Memory B cell (primary cell): ENCODE measurements at regions not wholly inside any gene's neighbourhood (a gene's known extent, or its start where the extent isn't known, plus 50 kb on each side); places are given as distances from the start of the nearest gene placed in this dataset.

Source experiments
- ATAC-seq: fragments of 150-1000 bp; cut with Tn5 transposase; 2 replicates; pipeline ENCODE4 v1.10.0; 2021; ENCODE audit warnings: low read depth, mild to moderate bottlenecking, moderate library complexity
- DNase-seq, 2 donors: peaks; one replicate each; pipeline ENCODE4 v3.0.0; 2022; ENCODE audit warnings: low spot score in 2 of 2
- H3K27ac Mint-ChIP-seq: one replicate; pipeline ENCODE4 v1.8.0; 2022; ENCODE audit warnings: mild to moderate bottlenecking, moderate library complexity, mixed read lengths
- H3K27me3 Mint-ChIP-seq: one replicate; pipeline ENCODE4 v1.8.0; 2022; ENCODE audit warnings: mixed read lengths
- H3K36me3 Mint-ChIP-seq: one replicate; pipeline ENCODE4 v1.8.0; 2022; ENCODE audit warnings: mild to moderate bottlenecking, mixed read lengths
- H3K4me1 Mint-ChIP-seq: one replicate; pipeline ENCODE4 v1.8.0; 2022; ENCODE audit warnings: mixed read lengths
- H3K4me3 Mint-ChIP-seq: one replicate; pipeline ENCODE4 v1.8.0; 2022; ENCODE audit warnings: mild to moderate bottlenecking, moderate library complexity, mixed read lengths
- H3K9me3 Mint-ChIP-seq: one replicate; pipeline ENCODE4 v1.8.0; 2022; ENCODE audit warnings: mixed read lengths

DNA sequence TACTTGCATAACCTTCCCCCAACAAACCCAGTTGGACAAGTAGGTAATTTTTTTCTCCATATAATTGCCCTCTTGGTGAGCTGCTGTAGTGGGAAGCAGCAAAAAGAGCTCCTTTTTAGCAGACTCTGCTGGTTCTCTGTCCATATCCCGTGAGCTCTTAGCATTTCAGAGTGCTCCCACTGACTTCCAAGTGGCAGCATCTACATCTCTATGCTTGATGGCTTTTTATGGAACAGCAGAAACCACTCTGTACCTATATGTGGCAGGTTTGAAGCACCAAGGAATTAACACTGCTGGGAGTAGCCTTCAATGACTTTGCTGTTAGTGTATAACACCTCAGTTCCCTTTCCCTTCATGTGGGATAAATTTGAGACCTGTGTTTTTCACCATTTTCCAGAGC, 168.4 kb upstream of the NHS start:
- no peaks in the 10 kb centered on the region for H3K9me3 Mint-ChIP-seq
- H3K36me3 Mint-ChIP-seq: no peaks in the 10 kb centered on the region
- DNase-seq: no peak
- peaks cover 1% of the 10 kb centered on the region for H3K4me1 Mint-ChIP-seq
- no peak for ATAC-seq
- H3K27me3 Mint-ChIP-seq: no peaks in the 10 kb centered on the region
- no peak overlapping the region for H3K27ac Mint-ChIP-seq
- H3K4me3 Mint-ChIP-seq: no peak overlapping the region

DNA sequence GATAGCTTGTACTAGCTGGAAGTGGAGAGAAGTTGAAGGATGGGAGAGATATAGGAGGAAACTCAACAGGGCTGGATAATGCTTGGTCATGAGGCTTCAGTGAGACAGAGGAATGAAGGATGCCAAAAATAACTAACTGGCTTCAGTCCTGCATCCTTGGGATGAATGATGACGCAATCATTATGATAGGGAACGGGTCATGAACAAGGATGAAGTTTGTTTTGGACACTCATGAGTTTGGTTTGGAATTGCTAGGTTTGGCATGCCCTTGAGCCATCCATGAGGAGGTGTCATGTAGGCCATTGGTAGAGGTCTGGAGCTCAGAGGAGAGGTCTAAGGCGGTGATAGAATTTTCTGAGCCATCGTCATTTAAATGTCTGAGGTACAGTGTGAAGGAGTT, 160.0 kb upstream of the NHS start:
- Mint-ChIP-seq H3K27me3 (peaks cover 8% of the 10 kb centered on the region), H3K4me3 (no peak overlapping the region), H3K36me3 (peaks cover 2% of the 10 kb centered on the region), H3K4me1 (peaks cover 2% of the 10 kb centered on the region), H3K9me3 (peaks cover 5% of the 10 kb centered on the region), H3K27ac (no peak overlapping the region)
- DNase-seq: no peak
- no peak for ATAC-seq

GRCh38 chrX:17226736-17227135, 148.3 kb upstream of the NHS start:
- no peaks in the 10 kb centered on the region for H3K36me3 Mint-ChIP-seq
- H3K4me1 Mint-ChIP-seq: no peaks in the 10 kb centered on the region
- H3K9me3 Mint-ChIP-seq: no peaks in the 10 kb centered on the region
- ATAC-seq (no peak), DNase-seq (no peak)
- no peak overlapping the region for H3K27ac Mint-ChIP-seq
- H3K27me3 Mint-ChIP-seq: no peaks in the 10 kb centered on the region
- no peak overlapping the region for H3K4me3 Mint-ChIP-seq

DNA sequence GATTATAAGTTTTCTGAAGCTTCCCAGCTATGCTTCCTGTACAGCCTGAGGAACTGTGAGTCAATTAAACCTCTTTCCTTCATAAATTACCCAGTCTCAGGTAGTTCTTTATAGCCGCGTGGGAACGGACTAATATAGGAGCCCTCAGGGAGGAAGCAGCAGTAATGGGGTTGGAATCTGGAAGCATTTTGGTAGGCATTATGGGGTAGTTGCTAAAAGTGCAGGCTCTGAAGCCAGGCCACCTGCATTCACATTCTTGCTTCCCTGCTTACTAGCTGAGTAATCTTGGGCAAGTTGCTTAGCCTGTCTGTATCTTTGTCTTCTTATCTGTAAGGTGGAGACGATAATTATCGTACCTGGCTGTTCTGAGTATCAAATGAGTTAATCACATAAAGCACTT, 137.9 kb upstream of the NHS start:
- ATAC-seq (no peak), DNase-seq (no peak)
- H3K4me1 Mint-ChIP-seq: no peaks in the 10 kb centered on the region
- H3K27me3 Mint-ChIP-seq: peaks cover 2% of the 10 kb centered on the region
- no peak overlapping the region for H3K4me3 Mint-ChIP-seq
- no peaks in the 10 kb centered on the region for H3K9me3 Mint-ChIP-seq
- H3K27ac Mint-ChIP-seq: no peak overlapping the region
- H3K36me3 Mint-ChIP-seq: no peaks in the 10 kb centered on the region

GRCh38 chrX:17242470-17242869, 132.5 kb upstream of the NHS start:
- Mint-ChIP-seq H3K27ac (no peak overlapping the region), H3K9me3 (no peaks in the 10 kb centered on the region), H3K36me3 (no peaks in the 10 kb centered on the region), H3K27me3 (peaks cover 2% of the 10 kb centered on the region), H3K4me3 (no peak overlapping the region), H3K4me1 (no peaks in the 10 kb centered on the region)
- DNase-seq (peak; percentile 3 to 23), ATAC-seq (no peak)

DNA sequence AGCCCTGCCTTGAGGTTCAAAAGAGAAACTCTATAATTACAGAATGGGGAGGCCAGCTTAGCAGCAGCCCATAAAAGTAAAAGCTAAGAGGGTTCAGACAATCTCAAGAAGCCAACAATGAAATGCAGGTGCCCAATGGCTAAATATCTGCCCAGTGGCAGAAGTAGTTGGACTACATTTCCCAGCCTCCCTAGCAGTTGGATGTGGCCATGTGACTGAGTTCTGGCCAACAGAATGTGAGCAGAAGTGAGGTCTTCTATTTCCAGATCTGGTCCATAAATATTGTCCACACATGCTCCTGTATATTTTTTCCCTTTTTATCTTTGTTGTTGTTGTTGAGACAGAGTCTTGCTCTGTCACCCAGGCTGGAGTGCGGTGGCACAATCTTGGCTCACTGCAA, 127.9 kb upstream of the NHS start:
- Mint-ChIP-seq H3K4me3 (no peak overlapping the region), H3K9me3 (no peaks in the 10 kb centered on the region), H3K27ac (no peak overlapping the region), H3K36me3 (no peaks in the 10 kb centered on the region), H3K4me1 (no peaks in the 10 kb centered on the region), H3K27me3 (peaks cover 2% of the 10 kb centered on the region)
- ATAC-seq (no peak), DNase-seq (no peak)

- H3K4me1 Mint-ChIP-seq: no peaks in the 10 kb centered on the region
- peaks cover 8% of the 10 kb centered on the region for H3K9me3 Mint-ChIP-seq
- no peak overlapping the region for H3K27ac Mint-ChIP-seq
- DNase-seq (no peak), ATAC-seq (no peak)
- H3K4me3 Mint-ChIP-seq: no peak overlapping the region
- H3K27me3 Mint-ChIP-seq: peaks cover 4% of the 10 kb centered on the region
- H3K36me3 Mint-ChIP-seq: no peaks in the 10 kb centered on the region
Observed at GRCh38 chrX:17262123-17262522, 112.9 kb upstream of the NHS start.

DNA sequence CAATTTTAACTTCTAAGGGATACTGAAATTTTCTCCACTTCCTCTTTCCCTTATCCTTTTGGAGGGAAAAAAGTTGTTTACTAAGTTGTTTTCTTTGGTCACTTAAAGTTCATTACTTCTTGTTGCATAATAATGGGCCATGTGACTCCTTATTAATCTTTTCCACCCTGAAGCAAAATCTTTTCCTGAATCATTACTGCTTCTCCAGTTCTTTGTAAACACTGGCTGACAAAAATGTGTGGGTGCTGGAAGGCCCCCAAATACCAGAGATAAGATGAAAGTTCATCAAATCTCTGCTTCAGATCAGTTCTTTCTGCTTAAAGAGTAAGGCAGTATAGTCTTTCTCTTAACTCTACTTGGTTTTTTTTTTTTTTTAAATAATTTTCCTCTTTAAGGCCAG, 108.9 kb upstream of the NHS start:
- Mint-ChIP-seq H3K4me3 (no peak overlapping the region), H3K36me3 (no peaks in the 10 kb centered on the region), H3K4me1 (no peaks in the 10 kb centered on the region), H3K9me3 (peaks cover 5% of the 10 kb centered on the region), H3K27ac (no peak overlapping the region), H3K27me3 (peaks cover 4% of the 10 kb centered on the region)
- no peak for DNase-seq
- no peak for ATAC-seq

DNA sequence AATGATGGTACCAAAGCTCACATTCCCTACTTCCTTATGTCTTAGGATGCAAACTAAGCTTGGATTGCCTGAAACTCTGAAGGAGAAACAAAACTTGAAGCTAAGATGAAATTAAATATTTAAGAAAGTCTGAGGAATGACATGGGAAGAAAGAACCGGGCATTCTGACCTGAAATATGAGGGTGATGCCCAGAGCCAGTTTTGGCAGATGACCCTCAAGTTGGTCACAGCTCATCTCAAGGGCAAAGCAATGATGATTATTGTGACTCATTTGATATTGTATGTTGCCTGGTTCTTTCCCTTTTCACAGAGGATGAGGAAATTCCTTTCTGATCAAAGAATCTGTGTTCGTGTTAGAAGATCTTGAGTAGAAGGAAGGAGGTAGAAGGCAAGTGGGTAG, 96.0 kb upstream of the NHS start:
- H3K27ac Mint-ChIP-seq: no peak overlapping the region
- no peak overlapping the region for H3K4me3 Mint-ChIP-seq
- H3K4me1 Mint-ChIP-seq: no peaks in the 10 kb centered on the region
- no peaks in the 10 kb centered on the region for H3K36me3 Mint-ChIP-seq
- peaks cover 3% of the 10 kb centered on the region for H3K27me3 Mint-ChIP-seq
- no peak for ATAC-seq
- DNase-seq: no peak
- peaks cover 5% of the 10 kb centered on the region for H3K9me3 Mint-ChIP-seq

GRCh38 chrX:17285983-17286382, 89.0 kb upstream of the NHS start:
- Mint-ChIP-seq H3K4me1 (peaks cover 3% of the 10 kb centered on the region), H3K27me3 (no peaks in the 10 kb centered on the region), H3K27ac (no peak overlapping the region), H3K4me3 (no peak overlapping the region), H3K9me3 (peaks cover 3% of the 10 kb centered on the region), H3K36me3 (no peaks in the 10 kb centered on the region)
- no peak for ATAC-seq
- DNase-seq: no peak

DNA sequence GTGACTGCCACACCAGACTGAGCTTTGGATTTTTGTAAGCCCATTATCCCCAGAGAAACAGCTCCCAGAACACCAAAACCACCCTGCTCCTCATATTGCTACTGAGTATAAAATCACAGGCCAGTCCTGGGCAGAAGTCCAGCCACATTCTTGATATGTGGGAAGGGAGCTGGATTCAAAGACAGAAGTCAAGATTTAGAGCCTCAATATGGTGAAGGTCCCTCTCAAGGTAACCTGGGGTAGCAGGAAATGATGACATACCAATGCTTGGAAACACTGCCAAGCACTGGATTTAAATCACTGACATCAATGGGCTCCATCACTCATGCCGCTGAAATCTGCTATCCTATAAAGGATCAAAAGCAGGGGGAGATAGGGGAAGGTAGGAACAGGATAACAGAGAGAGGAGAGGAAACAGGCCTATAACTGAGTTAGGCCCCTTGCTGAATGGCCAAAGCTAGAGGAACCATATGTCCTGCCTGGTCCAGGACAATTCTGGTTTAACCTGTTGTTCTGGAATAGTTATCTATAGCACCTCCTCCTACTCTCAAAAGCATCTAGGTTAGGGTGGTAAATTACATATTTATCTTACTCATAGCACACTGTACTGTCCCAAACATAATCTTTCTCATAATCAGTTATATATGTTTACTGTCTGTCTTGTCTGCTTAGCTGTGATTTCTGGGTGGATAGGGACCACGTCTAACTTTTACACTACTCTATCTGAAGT, 83.7 kb upstream of the NHS start:
- Mint-ChIP-seq H3K9me3 (peaks cover 2% of the 10 kb centered on the region), H3K4me1 (no peaks in the 10 kb centered on the region), H3K36me3 (no peaks in the 10 kb centered on the region), H3K4me3 (no peak overlapping the region), H3K27me3 (no peaks in the 10 kb centered on the region), H3K27ac (no peak overlapping the region)
- no peak for ATAC-seq
- DNase-seq: no peak

DNA sequence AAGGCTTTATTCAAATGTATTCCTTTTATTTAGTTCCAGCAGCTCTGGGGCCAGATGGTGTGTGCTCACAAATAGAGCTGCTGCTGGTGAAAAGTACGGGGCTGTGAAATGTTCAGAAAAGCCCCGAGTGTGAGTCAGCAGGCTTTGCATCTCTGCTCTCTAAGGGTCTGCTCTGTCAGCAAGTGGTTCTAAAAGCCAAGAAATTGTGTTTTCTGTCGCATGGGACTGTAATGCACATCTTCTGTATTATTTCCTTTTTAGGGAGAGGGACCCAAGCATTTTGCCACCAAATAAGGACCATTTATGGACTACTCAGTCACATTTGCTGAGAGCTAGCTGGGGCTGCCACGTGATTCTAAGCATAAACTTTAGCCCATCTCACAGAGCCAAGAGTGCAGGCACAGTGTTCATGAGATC, 82.9 kb upstream of the NHS start:
- H3K4me3 Mint-ChIP-seq: no peak overlapping the region
- no peaks in the 10 kb centered on the region for H3K36me3 Mint-ChIP-seq
- H3K27ac Mint-ChIP-seq: no peak overlapping the region
- no peaks in the 10 kb centered on the region for H3K27me3 Mint-ChIP-seq
- H3K9me3 Mint-ChIP-seq: peaks cover 2% of the 10 kb centered on the region
- ATAC-seq (no peak), DNase-seq (no peak)
- no peaks in the 10 kb centered on the region for H3K4me1 Mint-ChIP-seq

DNA sequence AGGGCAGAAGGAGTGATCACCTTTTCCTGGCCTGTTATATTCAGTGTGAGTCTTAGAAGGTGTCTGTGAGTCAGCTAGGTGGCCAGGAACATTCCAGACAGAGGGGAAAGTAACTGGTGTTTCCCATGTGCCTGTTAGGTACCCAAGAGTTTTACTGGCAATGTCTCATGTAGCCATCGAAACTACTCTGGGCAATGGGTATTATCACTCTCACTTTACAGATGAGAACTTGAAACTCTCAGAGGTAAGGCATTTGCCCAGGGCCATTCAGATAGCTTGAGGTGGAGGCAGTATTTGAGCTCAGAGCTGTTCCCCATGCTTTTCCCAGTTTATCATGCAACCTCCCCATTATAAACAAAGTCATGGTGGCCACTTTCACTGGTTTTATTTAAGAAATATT, 80.4 kb upstream of the NHS start:
- no peaks in the 10 kb centered on the region for H3K36me3 Mint-ChIP-seq
- peaks cover 2% of the 10 kb centered on the region for H3K9me3 Mint-ChIP-seq
- H3K27ac Mint-ChIP-seq: no peak overlapping the region
- H3K27me3 Mint-ChIP-seq: no peaks in the 10 kb centered on the region
- DNase-seq: no peak
- no peaks in the 10 kb centered on the region for H3K4me1 Mint-ChIP-seq
- ATAC-seq: no peak
- H3K4me3 Mint-ChIP-seq: no peak overlapping the region

GRCh38 chrX:17295791-17296190, 79.2 kb upstream of the NHS start:
- H3K9me3 Mint-ChIP-seq: no peaks in the 10 kb centered on the region
- H3K36me3 Mint-ChIP-seq: no peaks in the 10 kb centered on the region
- H3K4me1 Mint-ChIP-seq: no peaks in the 10 kb centered on the region

DNA sequence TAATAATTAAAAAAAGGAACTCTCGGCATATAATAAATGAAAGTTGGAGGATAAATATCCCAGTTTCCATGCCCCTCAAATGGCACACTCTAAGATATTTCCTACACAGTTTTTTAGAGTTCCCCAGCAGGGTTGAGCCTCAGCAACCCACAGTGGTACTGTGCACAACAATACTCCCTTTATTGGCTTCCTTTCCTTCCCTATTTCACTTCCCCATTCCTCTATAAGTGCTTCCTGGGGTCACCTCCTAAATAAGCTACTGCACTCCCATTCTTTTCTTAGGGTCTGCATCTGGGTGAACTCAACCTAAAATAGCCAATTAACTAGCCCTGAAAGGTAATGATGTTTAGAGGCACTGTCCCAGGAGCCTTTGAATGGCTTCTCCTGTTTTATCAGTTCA, 76.4 kb upstream of the NHS start:
- H3K4me1 Mint-ChIP-seq: no peaks in the 10 kb centered on the region
- H3K4me3 Mint-ChIP-seq: no peak overlapping the region
- DNase-seq (no peak), ATAC-seq (no peak)
- no peaks in the 10 kb centered on the region for H3K27me3 Mint-ChIP-seq
- H3K27ac Mint-ChIP-seq: no peak overlapping the region
- no peaks in the 10 kb centered on the region for H3K36me3 Mint-ChIP-seq
- no peaks in the 10 kb centered on the region for H3K9me3 Mint-ChIP-seq

More at GRCh38 chrX:17295791-17296190, 79.2 kb upstream of the NHS start:
- DNase-seq (no peak), ATAC-seq (no peak)
- Mint-ChIP-seq H3K4me3 (no peak overlapping the region), H3K27ac (no peak overlapping the region), H3K27me3 (no peaks in the 10 kb centered on the region)
